OCI-M2 (cell line): ENCODE measurements at regions not wholly inside any gene's neighbourhood (a gene's known extent, or its start where the extent isn't known, plus 50 kb on each side); places are given as distances from the start of the nearest gene placed in this dataset.

Experiments used
- DNase-seq: peaks from one replicate; lab custom pipeline; 2025; ENCODE audit not compliant: unreplicated experiment; lab: John Stamatoyannopoulos, UW

DNA sequence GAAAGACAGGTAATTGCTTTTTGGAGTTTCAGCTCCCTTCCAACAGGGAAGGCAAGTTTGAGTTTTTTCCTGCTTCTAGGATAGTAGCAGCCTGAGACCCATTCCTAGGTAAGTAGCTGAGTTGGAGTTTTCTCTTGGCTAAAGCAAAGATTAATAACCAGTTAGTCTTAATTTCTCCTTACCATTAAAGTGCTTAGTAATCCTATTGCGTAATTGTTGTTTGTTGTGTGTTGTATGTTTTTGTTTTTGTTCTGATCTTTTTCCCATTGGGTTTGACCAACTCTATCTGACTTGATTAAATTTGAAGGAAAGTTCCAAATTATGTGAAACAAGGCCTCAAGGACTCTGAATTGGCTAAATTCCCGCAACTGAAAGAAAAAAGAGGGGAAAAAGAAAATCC lies 83.5 kb downstream of the TBX22 start:
- no peak for DNase-seq

- no peak for DNase-seq
Observed at GRCh38 chrX:80120335-80120734, 105.8 kb downstream of the TBX22 start.

- no peak for DNase-seq
Observed at GRCh38 chrX:80138938-80139337, 124.4 kb downstream of the TBX22 start.

DNA sequence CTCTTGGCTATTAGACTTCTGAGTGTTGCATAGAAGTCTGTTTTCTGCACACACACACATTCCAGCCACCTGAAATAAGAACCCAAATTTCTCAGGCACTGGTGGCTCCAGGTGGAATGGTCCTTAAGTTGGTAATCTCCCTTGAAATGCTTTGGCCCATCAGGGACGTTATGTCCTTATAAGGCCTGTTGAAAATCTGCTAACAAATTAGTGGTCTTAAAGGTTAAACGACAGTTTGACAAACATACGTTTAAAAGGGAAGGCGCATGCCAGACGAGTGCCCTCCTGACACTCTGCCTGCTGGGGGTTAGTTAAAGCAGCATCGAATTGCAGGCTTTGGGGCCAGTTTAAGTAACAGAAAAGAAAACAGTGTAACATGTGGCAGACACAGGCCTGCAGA lies 125.0 kb downstream of the TBX22 start:
- DNase-seq, result no peak

DNA sequence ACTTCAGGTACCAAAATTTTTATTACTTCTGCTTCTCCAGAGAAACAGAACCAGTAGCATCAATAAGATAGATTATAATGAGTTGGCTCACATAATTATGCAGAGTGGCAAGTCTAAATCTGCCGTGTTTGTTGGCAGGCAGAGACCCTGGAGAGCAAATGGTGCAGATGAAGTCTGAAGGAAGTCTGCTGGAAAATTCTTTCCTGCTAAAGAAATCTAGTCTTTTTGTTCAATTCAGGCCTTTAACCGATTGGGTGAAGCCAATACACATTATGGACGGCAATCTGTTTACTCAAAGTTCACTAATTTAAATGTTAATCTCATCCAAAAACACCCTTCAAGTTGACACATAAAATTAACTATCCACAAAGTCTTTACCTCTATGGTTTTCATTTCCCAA lies 156.0 kb downstream of the TBX22 start:
- no peak for DNase-seq

- no peak for DNase-seq
Observed at GRCh38 chrX:80173261-80173660, 158.7 kb downstream of the TBX22 start.

- DNase-seq, result no peak
Observed at GRCh38 chrX:80174925-80175574, 160.5 kb downstream of the TBX22 start.

GRCh38 chrX:80181079-80181478 lies 166.5 kb downstream of the TBX22 start:
- DNase-seq, result no peak

GRCh38 chrX:80184854-80185253 lies 170.3 kb downstream of the TBX22 start:
- DNase-seq, result no peak

DNA sequence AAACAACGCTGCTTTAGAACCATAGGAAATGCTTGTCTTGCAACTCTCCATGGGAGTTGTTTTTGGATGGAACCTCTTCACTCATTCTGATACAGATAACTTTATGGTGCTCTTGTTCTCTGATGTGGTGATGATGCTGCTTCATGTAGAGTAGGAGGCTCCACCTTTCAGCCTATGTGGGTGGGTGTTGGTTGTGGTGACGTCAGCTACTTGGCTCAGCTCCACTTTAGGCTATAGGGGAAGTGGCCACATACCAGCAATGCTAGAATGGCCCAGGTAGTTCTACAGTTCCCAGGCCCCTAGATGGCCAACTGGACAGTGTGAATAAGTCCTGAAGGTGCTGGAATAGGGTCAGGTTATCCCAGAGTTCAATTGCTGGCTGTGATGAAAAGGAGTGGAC lies 192.1 kb downstream of the TBX22 start:
- DNase-seq, result no peak

GRCh38 chrX:80207327-80207726 lies 192.8 kb downstream of the TBX22 start:
- no peak for DNase-seq

DNA sequence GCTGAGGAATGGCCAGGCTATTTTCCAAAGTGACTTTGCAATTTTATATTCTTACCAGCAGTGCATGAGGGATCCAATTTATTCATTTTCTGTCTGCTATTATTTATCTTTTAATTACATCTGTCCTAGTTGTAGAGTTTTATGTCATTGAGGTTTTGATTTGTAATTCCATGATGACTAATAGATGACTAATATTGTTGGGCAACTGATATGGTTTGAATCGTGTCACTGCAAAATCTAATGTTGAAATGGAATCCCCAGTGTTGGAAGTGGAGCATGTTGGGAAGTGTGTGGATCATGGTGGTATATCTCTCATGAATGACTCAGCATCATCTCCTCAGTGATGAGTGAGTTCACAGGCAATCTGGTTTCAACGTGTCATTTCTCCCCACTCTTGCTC lies 201.5 kb downstream of the TBX22 start:
- DNase-seq, result no peak

DNA sequence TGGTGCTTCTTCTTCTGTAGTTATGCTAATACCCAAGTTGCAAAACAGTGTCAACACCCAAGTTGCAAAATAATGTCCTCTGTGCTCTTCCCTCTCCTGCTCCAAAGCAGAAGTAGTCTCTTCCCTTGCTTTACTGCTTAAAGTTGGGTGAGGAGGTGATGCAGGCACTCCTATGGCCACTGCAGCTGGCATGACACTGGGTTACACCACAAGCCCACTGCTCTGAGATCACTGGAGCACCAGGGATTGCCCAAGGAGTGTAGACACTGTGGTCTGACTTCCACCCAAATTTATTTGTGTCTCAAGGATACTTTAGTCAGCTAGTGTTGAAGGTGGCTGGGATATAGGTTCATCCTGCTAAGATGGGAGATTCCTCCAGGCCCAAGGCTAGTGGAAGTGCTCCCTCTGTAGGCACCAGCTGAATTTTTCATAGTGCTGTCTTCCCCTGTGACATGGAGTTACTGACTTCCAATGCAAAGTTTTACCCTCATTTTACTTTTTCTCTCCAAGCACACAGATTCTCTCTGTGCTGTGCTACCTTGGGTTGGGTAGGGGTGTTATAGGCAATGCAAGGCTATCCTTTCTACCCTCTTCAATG lies 196.2 kb upstream of the TENT5D start:
- DNase-seq, result no peak

GRCh38 chrX:80229626-80230025 lies 190.6 kb upstream of the TENT5D start:
- DNase-seq, result no peak

DNA sequence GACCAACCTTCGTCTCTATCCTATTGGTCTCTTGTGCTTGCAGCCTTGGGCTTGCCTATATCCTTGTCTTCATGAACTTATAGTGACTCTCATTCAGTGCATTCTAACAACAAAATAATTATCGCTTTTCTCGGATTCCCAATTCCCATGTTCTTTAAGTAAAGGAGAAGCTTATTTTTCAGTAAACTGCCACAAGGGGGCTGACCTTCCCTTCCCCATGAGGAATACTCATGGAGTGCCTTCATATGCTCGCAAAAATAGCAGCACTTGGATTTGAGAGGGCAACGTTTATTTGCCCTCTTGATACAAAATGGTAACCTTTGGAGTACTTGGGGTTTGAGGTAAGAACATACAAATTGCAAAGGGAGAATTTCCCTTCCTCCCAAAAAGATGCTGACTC lies 183.2 kb upstream of the TENT5D start:
- no peak for DNase-seq

- DNase-seq, result no peak
Observed at GRCh38 chrX:80246271-80246670, 174.0 kb upstream of the TENT5D start.

- no peak for DNase-seq
Observed at GRCh38 chrX:80266287-80266686, 154.0 kb upstream of the TENT5D start.

- DNase-seq, result no peak
Observed at GRCh38 chrX:80266979-80267378, 153.3 kb upstream of the TENT5D start.

- DNase-seq, result no peak
Observed at GRCh38 chrX:80267790-80268189, 152.5 kb upstream of the TENT5D start.

DNA sequence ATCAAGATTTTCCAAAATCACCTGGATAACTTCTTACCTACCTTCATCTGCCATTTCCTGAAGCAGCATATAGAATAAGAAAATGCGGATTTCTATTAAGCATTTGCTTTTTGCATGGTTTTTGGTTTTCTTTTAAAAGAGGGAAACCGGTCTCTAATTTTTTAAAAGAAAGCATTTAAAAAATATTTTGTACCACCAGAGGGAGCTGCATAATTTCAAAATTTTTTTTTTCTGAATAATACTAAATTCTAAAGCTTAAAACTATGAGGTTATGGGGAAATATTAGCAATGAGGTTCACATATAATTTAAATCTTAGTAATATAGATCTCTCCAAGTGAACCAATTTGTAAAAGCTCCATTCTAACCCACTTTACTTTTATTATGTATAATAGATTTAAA lies 137.7 kb upstream of the TENT5D start:
- DNase-seq, result no peak

DNA sequence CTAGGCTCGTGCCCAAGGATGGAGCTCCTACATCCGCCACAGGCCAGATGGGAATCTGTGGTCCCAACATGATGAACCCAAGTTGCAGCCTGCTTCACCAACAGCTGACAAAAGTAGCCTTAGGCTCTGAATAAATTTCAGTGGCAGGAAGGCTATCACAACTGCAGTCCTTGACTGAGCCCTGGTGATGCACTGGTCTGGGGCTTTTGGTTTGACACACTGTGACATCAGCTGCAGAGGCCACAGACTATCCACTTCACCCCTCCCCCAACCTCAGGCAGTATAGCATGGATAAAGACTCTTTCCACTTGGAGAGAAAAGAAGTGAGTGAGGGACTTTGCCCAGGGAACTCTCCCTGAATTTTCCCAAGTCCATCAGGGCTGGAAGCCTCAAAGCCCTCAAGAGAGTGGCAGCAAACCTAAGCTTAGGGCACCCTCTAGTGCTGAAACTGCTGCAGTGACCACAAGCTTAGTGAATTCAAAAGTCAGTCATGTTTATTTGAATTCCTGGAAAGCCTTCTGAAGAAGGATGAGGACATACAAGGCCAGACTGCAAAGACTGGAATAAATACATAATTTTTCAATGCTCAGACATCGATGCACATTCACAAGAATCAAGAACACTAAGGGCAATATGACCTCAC lies 135.0 kb upstream of the TENT5D start:
- DNase-seq, result no peak

DNA sequence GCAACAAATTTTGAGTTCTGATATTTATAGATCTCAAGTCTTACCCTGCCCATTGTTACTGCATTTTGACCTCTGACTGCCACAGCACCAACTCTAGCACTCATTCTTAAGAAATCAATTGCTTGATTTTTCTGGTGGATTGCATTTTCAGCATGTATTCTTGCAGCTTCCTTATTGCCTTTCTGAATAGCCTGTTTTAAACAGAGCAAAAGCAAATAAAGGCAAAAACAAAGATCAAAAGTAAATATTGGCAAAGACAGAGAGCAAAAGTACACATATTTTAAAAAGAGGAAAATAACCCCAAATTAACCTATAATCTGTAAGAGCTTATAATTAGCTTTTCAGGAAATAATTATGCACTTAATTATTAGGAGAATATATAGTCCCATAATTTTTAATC lies 129.4 kb upstream of the TENT5D start:
- no peak for DNase-seq

DNA sequence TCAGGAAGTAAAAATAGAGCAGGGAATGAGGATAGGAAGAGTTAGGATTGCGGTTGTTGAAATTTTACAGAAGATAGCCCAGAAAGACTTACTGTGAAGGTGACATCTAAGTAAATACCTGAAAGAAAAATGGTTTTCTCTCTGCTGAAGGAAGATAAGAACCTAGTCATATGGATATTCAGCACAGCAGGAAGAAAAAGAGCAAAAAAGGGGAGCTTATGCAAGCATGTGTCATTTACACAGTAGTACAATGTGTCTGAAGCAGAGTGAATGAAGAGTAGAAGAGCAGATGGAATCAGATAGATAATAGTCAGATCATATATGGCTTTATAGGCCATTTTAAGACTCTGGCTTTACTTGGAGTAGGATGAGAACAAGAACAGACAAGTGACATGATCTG lies 126.9 kb upstream of the TENT5D start:
- DNase-seq, result no peak
